ENCODE measurements at regions not wholly inside any gene's neighbourhood (a gene's known extent, or its start where the extent isn't known, plus 50 kb on each side); places are given as distances from the start of the nearest gene placed in this dataset.

DNA sequence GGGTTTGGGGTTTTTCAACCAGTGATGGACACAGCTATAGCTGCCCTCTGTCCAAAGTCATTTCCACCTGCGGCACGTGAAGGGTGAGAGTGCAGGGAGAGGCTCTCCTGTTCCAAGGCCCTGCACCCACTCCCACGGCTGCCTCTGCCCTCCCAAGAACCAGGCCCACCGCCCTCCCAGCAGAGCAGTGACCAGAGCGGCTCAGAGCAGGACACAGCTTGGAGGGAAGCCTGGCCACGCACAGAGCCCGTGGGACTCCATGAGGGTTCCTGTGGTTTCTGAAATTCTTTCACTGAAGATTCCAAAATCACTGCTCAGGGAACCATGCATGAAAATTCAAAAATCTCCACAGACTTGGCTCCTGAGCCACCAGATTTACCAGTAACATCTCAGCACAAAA, 67.3 kb upstream of the SALL3 start:
- FAIRE-seq (no peak), DNase-seq (ENCODE audit: insufficient read length, low spot score) (no peak)

DNA sequence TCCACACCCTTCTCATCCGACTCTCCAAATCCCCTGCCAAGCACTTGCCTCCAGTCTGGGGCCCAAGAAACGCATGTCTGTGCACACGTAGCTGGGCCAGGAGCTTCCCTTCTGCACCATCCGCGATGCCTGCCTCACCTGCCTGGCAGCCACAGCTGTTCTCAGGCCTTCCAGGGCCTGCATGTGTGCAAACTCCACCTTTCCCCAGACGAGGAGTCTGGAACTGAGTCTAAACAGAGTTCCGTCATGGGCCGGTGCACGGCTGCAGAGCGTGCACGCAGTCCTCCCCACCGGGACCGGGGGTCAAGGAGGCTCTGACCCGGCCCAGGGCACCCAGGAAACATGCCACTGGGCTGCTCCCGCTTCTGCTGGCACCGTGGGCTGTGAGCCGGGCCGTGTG, 66.8 kb upstream of the SALL3 start:
- no peak for DNase-seq (ENCODE audit: insufficient read length, low spot score)
- no peak for FAIRE-seq

DNA sequence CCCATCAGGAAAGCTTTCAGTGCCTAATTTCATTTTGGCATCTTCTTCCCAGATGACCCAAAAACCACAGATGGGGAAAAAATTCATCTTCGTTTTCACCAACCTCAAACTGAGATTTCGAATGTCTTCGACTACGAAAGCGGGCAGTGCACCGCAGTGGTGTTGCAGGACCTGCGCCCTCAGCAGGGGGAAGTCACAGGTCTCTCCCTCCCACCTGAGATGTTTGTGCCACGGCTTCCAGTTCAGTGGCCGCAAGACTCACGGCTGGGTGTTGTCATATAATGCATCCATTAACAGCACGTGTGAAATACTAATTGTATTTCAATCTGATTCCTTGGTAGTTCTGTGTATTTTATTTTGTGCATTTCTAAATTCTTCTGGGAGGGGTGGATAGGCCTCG, 66.2 kb upstream of the SALL3 start:
- FAIRE-seq = no peak
- no peak for DNase-seq (ENCODE audit: insufficient read length, low spot score)

DNA sequence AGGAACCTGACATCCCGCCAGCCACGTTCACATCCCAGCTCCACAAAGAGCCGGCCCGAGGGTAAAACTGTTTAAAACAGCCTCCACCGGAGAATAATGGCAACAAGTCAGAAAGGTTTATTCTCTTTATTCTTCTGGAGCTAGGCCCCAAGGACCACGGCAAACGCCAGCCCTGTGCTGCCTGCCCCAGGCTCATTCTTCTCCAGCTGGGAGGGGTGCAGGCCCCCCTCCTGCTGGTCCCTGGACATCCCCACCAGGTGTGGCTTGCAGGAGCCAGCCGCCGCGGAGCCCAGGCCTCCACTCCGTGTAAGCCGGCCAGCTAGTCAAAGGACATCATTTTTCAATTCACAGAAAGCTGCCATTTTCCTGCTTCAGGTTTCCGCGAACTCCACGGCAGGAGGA, 65.8 kb upstream of the SALL3 start:
- DNase-seq (ENCODE audit: insufficient read length, low spot score) = no peak
- FAIRE-seq = no peak

DNA sequence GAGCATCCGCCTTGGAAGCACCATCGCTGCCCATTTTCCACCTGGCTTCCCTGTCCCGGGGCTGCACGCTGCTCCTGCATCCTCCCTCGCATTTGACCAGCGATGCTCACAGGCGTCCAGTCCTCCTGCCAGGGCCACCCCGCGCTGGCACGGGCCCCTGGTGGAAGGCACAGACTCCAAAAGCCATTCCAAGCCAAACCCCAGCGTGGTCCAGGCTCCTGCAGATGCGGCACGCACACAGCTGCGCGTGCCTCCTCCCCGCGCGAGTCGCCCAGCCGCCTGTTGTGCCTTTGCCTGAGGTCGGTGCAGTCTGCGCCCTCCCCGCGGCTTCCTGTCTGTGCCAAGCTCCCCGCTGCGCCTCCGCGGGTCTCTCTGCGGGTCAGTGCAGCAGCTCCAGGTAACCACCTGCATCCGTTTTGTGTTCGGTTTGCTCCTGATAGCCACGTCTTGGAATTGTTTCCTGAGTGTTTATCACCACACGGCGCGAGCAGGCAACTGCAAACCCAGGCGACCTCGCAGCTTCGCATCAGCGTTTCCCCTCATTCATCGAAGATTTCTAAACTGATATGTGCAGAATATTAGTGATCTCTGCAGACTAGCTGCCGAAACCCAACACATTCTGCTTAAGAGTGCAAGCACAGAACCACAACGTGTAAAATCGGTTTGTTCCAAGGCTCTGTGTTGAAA, 65.2 kb upstream of the SALL3 start:
- FAIRE-seq = no peak
- no peak for DNase-seq (ENCODE audit: insufficient read length, low spot score)

DNA sequence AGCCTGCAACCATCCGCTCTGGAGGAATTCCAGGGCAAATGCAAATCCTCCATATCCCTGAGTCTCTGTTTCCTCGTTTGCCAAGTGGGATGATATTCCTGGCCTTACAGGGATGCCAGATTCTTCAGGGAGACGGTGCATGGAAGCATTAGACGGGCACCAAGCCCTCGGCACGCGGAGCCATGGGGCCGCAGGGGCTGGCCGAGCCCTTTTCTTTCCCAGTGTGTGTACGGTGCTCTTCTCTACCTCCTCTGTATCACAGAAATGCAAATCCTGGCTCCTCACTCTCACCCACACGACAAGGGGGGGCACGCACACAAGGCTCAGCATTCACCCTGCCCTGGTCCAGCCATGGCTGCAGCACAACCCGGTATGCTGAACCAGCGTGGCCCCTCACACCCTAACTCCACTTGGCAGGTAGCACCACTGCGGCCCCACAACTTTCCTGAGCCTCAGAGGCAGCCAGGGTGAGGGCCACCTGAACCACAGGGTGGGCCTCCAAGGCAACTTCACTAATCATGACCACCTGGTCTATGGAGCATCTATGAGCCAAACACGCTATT, 64.1 kb upstream of the SALL3 start:
- DNase-seq (ENCODE audit: insufficient read length, low spot score) = no peak
- FAIRE-seq = no peak

DNA sequence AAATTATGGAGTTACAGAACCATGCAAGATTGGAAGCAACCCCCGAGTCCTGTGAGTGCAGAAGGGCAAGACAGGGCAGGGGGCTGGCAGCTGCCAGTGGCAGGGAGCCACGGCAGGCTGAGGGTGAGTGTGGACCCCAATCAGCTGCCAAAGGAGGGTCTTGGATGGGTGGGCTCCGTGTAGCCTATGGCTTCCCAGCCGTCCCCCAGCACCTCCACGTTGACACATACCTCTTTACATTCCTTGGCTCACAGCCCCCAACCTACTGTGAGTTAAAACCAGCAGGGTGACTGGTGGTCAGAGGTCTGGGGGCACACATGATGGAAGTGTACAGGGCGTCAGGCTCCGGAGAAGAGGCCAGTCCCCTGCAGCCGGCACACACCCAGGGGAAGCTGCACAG, 60.9 kb upstream of the SALL3 start:
- no peak for DNase-seq (ENCODE audit: insufficient read length, low spot score)
- no peak for FAIRE-seq

DNA sequence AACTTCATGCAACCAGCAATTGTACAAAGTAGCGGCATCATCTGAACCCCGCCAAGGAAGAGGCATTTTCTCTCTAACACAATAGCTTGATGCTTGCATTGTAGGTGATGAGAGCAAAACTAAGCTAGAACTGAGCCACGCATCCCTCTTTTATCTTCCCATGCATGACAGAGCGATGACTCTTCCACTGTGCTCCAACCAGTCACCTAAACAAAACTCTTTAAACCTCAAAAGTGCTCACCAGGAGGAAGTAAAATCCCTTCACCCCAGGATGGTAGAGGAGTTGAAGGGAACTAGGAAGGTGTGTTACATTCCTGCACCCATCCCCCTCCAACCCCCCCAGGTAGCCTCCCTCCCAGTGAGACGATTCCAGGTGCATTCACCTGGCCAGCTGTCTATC, 59.7 kb upstream of the SALL3 start:
- FAIRE-seq (no peak), DNase-seq (ENCODE audit: insufficient read length, low spot score) (no peak)

DNA sequence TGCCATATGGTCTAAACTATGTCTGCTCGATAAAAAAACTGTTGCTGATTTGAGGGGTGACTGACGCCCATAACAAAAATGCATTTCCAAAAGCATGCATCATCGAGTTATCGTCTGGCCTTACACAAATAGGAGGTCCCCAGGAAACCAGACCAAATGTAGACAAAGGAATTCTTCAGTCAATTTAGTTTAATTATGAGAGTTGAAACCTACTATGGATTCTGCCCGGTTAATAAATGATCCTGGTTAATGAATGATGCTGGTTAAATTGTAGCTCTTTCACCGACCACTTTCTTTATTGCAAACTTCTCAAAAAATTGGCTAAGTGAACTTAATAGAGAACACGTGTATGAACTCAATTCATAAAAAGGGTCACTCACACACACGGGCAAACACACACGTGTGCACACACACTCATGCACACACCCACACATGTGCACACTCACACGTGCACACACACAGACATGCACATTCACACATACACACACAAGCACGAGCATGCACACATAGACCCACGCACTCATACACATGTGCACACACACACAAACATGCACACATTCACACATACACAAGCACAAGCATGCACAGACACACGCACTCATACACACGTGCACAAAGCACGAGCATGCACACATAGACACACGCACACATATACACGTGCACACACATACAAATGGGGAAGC, 59.0 kb upstream of the SALL3 start:
- FAIRE-seq (no peak), DNase-seq (ENCODE audit: insufficient read length, low spot score) (no peak)

DNA sequence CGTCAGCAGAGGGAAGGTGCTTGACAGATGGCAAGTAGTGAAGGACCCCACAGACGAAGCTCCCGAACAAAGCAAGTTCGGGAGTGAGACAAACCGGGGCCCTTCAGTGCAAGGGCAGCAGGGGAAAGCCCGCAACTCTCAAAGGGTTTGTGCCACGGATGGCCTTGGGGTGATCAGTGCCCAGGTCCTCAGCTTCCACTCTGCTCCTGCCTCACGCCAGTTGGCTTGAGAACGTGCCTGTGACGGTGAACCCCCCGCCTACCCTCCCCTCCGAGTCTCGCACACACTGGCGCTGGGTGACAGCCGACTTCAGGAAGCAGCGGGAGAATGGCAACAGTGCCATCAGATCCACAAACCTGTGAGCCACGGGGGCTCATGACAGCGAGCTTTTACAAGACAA, 56.8 kb upstream of the SALL3 start:
- FAIRE-seq = no peak
- DNase-seq (ENCODE audit: insufficient read length, low spot score) = no peak

DNA sequence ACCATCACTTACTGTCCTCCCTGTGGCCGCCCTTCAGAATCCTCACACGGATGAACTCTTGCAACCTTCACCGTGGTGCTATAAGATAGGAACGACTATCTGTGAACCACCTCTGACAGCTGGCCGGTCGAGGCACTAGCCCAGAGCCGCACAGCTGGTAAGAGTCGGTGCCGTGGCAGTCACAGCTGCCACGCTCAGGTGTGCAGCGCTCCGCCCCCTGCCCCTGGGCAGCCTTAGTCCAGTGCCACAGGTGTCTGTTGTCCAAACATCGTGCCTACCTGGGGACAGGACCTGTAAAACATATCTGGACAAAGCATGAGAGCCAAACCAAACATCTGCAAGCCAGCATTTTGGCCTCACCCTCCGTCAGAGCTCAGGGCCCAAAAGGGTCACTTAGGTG, 55.3 kb upstream of the SALL3 start:
- no peak for FAIRE-seq
- DNase-seq (ENCODE audit: insufficient read length, low spot score) = no peak

DNA sequence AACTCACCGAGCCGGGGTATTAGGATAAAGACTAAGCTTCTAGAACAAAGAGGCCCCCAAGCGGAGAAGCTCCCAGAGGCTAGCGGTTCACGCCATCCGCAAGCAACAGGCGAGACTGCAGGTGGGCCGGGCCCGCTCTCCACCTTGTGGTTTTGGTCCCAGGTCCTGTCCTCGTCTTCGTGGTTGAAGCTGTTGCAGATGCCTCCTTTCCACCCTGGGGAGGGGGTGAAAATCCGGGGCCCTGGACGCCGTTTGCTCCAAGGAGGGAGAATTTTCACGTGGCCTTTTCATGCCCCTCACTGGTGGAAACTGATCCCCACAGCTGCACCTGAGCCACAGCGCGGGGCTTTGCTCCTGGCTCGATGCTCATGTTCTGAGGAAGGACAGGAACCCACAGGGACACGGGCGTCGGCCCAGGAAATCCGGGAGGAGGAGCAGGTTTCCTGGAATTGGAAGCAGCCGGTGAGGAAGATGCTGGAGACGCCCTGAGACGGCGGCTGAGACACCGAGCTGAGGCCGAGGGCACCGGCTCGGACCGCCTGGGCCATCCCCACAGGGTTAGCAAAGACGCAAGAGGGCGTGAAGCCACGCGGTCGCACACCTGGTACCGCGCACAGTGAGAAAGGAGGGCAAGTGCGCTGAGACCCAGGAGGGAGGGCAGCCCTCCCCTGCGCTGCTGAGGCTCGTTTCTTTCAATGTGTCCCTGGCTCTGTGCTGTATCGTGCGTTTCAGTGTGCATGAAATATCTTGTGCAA, 54.7 kb upstream of the SALL3 start:
- FAIRE-seq (no peak), DNase-seq (ENCODE audit: insufficient read length, low spot score) (no peak)

DNA sequence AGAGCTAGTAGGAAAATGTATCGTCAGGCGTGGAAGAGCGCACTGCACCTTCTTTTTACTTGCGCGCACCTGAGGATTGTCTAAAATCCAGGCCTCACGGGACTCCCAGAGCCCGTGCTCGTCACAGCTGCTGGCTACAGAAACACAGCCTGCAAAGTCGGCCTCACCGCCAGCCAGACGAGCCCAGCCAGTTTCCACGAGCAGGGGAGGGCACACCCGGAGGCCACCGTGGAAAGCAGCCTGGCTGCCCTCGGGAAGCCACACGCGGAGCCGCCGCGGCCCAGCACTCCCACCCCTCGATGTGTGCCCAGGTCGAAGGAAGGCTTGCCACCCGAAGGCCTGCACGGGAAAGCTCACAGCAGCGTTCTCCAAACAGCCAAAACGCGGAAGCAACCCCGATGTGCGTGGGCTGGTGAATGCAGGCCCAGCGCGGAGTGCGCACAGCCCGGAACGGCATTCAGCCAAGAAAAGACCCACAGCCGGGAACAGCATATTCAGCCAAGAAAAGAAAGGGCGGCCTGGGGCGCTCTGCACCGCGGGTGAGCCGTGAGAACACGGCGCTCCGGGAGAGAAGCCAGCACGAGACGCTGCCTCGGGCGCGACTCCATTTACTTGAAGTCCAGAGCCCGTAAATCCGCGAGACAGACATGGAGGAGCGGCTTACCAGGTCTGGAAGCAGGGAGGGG, 53.9 kb upstream of the SALL3 start:
- FAIRE-seq (no peak), DNase-seq (ENCODE audit: insufficient read length, low spot score) (no peak)

DNA sequence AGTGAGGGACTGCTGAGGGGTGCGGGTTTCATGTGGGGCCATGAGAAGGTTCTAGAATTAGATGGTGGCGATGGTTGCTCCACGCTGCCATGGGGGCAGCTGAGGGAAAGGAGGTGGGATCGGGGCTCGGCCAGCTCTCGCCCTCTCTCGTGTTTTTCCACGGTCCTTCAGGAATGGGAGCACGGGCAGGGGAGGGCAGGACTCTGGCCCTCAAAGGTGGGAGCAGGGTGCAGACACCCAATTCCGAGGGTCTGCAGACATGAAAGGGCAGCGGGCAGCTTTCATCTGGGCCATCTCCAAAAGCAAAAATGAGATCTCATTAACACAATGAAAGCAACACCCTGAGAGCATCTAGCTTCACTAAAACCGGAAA, 53.4 kb upstream of the SALL3 start:
- FAIRE-seq = no peak
- DNase-seq (ENCODE audit: insufficient read length, low spot score) = no peak

DNA sequence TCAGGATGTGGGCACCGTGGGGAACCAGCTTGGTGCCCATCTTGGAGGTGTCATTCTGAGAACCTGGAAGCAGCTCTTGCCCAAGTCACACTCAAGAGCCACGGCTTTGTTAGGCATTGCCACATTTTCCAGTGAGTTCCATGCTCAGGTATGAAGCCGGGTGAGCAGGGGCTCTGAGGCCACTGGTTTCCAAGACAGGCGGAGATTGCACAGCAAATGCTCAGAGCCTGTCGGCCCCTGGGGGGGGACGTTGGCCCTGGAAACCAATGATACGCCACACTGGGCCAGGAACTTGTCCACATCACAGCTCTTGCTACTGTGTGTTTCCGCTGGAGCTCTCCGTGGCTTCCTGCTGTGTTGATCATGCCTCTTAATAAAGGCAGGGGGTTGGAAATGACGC, 52.5 kb upstream of the SALL3 start:
- FAIRE-seq (no peak), DNase-seq (ENCODE audit: insufficient read length, low spot score) (no peak)

DNA sequence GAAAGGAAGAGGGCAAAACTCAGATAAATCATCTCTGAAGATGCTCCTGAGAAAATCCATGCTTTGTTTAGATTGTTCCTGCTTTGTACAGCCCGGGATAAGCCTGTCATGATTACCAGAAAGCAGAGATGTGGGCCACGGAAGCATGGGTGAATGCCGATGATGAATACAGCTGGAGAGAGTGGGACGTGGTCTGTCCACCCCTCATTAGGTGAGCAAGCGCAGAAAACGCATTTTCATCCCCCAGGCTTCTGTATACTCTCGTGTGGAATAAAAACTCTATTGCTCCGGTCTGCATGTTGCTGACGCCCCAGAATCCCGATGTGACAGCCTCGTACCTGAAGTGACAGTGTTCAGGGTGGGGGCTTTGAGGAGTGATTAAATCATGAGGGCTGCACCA, 52.0 kb upstream of the SALL3 start:
- FAIRE-seq (no peak), DNase-seq (ENCODE audit: insufficient read length, low spot score) (no peak)

DNA sequence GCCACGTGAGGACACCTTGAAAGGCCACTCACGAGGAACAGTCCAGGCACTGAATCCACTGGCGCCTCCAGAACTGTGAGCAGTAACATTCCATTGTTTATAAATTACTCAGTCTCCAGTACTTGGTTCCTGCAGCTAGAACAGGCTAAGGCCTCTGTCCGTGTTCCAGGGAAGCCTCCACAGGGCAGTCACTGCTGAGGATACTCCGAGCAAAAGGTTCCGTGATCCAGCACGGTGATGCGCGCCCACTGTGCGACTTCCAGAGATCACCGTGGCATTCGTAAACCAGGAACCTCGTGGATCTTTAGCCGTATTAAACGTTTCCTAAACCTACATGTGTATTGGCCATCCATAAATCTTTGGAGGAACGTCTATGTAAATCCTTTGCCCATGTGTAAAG, 51.5 kb upstream of the SALL3 start:
- FAIRE-seq (no peak), DNase-seq (ENCODE audit: insufficient read length, low spot score) (no peak)

DNA sequence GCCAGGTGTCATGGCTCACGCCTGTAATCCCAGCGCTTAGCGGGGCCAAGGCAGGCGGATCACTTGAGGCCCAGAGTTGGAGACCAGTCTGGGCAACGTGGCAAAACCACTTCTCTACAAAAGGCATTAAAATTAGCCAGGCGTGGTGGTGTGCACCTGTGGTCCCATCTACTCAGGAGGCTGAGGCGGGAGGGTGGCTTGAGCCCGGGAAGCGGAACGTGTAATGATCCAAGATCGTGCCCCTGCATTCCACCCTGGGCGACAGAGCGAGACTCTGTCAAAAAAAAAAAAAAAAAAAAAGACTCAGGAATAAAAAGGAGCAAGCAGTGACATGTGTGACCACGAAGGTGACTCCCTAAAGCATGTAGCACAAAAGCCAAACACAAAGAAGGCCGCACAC, 50.1 kb upstream of the SALL3 start:
- DNase-seq (ENCODE audit: insufficient read length, low spot score) = no peak
- no peak for FAIRE-seq

Data from HTR-8/SVneo (cell line).